Fibroblast of mammary gland (primary cell): ENCODE measurements at regions not wholly inside any gene's neighbourhood (a gene's known extent, or its start where the extent isn't known, plus 50 kb on each side); places are given as distances from the start of the nearest gene placed in this dataset.

Experiments used
- DNase-seq: peaks from one replicate; pipeline ENCODE4 v3.0.0-alpha.2; 2010; ENCODE audit warnings: low read depth
- H3K4me3 ChIP-seq: 2 replicates; pipeline ENCODE4 v1.5.1; 2011; ENCODE audit warnings: low read depth, mild to moderate bottlenecking, low read length, moderate library complexity; ENCODE audit not compliant: control insufficient read depth
- CTCF ChIP-seq: conservative IDR thresholded peaks from 2 replicates; pipeline ENCODE4 v1.5.1; 2011; ENCODE audit warnings: low read depth, low read length, inconsistent platforms; ENCODE audit not compliant: control insufficient read depth, insufficient read depth

- DNase-seq, result no peak
- no peak for TF ChIP-seq CTCF
- no peak overlapping the region for H3K4me3 ChIP-seq
Measured at GRCh38 chr5:73327908-73328455, 120.6 kb downstream of the FOXD1 start.

- TF ChIP-seq CTCF, result no peak
- no peak overlapping the region for H3K4me3 ChIP-seq
- DNase-seq, result no peak
Measured at GRCh38 chr5:73325546-73325945, 123.0 kb downstream of the FOXD1 start.

- TF ChIP-seq CTCF, result no peak
- H3K4me3 ChIP-seq, result no peak overlapping the region
Measured at GRCh38 chr5:73323466-73323865, 125.1 kb downstream of the FOXD1 start.

GRCh38 chr5:73322437-73323076, 126.0 kb downstream of the FOXD1 start:
- TF ChIP-seq CTCF, result no peak
- no peak overlapping the region for H3K4me3 ChIP-seq
- no peak for DNase-seq

More at GRCh38 chr5:73323466-73323865, 125.1 kb downstream of the FOXD1 start:
- DNase-seq, result no peak

- no peak overlapping the region for H3K4me3 ChIP-seq
- no peak for TF ChIP-seq CTCF
- DNase-seq, result peak; percentile 74
Measured at GRCh38 chr5:73321757-73322436, 126.7 kb downstream of the FOXD1 start.

GRCh38 chr5:73319036-73319435, 129.5 kb downstream of the FOXD1 start:
- TF ChIP-seq CTCF, result no peak
- no peak for DNase-seq
- no peak overlapping the region for H3K4me3 ChIP-seq
